GM10266 (cell line): ENCODE measurements at regions not wholly inside any gene's neighbourhood (a gene's known extent, or its start where the extent isn't known, plus 50 kb on each side); places are given as distances from the start of the nearest gene placed in this dataset.

Source experiments
- DNase-seq: peaks from one replicate; pipeline ENCODE4 v3.0.0; 2012; ENCODE audit errors: extremely low spot score
- CTCF ChIP-seq: IDR thresholded peaks from 2 replicates; pipeline ENCODE4 v1.5.1; 2012; ENCODE audit warnings: mild to moderate bottlenecking, low read depth; ENCODE audit not compliant: control insufficient read depth, insufficient read depth; ENCODE audit errors: missing control alignments

- no peak for TF ChIP-seq CTCF
- no peak for DNase-seq
Observed at GRCh38 chr9:13555516-13555915, 276.0 kb upstream of the MPDZ start.

- TF ChIP-seq CTCF: no peak
- no peak for DNase-seq
Observed at GRCh38 chr9:13554626-13555025, 275.1 kb upstream of the MPDZ start.

- no peak for TF ChIP-seq CTCF
- DNase-seq: no peak
Observed at GRCh38 chr9:13552606-13553215, 273.2 kb upstream of the MPDZ start.

- DNase-seq: no peak
- TF ChIP-seq CTCF: no peak
Observed at GRCh38 chr9:13550519-13550918, 271.0 kb upstream of the MPDZ start.

GRCh38 chr9:13548535-13548934 is 269.0 kb upstream of the MPDZ start:
- DNase-seq: no peak
- TF ChIP-seq CTCF: no peak

GRCh38 chr9:13535141-13535540 is 255.6 kb upstream of the MPDZ start:
- DNase-seq: no peak
- TF ChIP-seq CTCF: no peak

- TF ChIP-seq CTCF: no peak
- no peak for DNase-seq
Observed at GRCh38 chr9:13534006-13534405, 254.5 kb upstream of the MPDZ start.
